Left lung (tissue), 4 donors: ENCODE measurements at regions not wholly inside any gene's neighbourhood (a gene's known extent, or its start where the extent isn't known, plus 50 kb on each side); places are given as distances from the start of the nearest gene placed in this dataset.
A peak's percentile ranks its signal among the peaks of the same experiment; 100 is the strongest.

Experiments used
- ATAC-seq: fragments of 200-7000 bp; cut with Tn5 transposase; one replicate; pipeline ENCODE4 v1.9.1; 2020; ENCODE audit warnings: moderate library complexity
- DNase-seq, 4 donors: peaks; one replicate each; pipeline ENCODE4 v3.0.0-alpha.2; 2013 to 2020
- H3K27ac ChIP-seq, 2 donors: fragments of 200-600 bp; sonication (generic) in 1 of 2; one replicate each; pipeline versions ENCODE4 v1.5.0 to v1.8.0; 2020 to 2021
- H3K27me3 ChIP-seq, 2 donors: fragments of 200-600 bp; sonication (generic) in 1 of 2; one replicate each; pipeline versions ENCODE4 v1.5.0 to v1.8.0; 2020 to 2021
- H3K36me3 ChIP-seq, 2 donors: fragments of 200-600 bp; sonication (generic) in 1 of 2; one replicate each; pipeline versions ENCODE4 v1.5.0 to v1.8.0; 2020 to 2021
- H3K4me1 ChIP-seq, 2 donors: fragments of 200-600 bp; one replicate each; pipeline ENCODE4 v1.8.0; 2021
- H3K4me3 ChIP-seq, 2 donors: fragments of 200-600 bp; sonication (generic) in 1 of 2; one replicate each; pipeline versions ENCODE4 v1.5.0 to v1.8.0; 2020 to 2021; ENCODE audit warnings: mild to moderate bottlenecking in 1 of 2
- H3K9me3 ChIP-seq, 2 donors: fragments of 200-600 bp; sonication (generic) in 1 of 2; one replicate each; pipeline versions ENCODE4 v1.5.0 to v1.8.0; 2020 to 2021
- CTCF ChIP-seq, 2 donors: fragments of 200-600 bp; sonication (generic) in 1 of 2; IDR thresholded peaks; one replicate each; pipeline versions ENCODE4 v1.5.0 to v1.8.0; 2021; ENCODE audit warnings: antibody characterized with exemption in 2 of 2
- intact Hi-C, 2 donors: fragments of 100-400 bp; cut with DNase I; formaldehyde crosslinking; loops; one replicate each; pipeline versions ENCODE4 v1.11.2 to v1.14.2; 2022
- donor health status: DM: no; HTN: yes; CAD: no.
- donor health status: DM: no; HTN: no; CAD: no.

GRCh38 chr4:43757147-43757546, 691.5 kb downstream of the KCTD8 start:
- no peak overlapping the region for H3K4me3 ChIP-seq
- ATAC-seq (peak; percentile 47), DNase-seq (no peak)
- no peaks in the 10 kb centered on the region for H3K27me3 ChIP-seq
- no peaks in the 10 kb centered on the region for H3K4me1 ChIP-seq
- intact Hi-C loops, result no loop called here
- H3K27ac ChIP-seq, result no peak overlapping the region
- TF ChIP-seq CTCF (IDR thresholded peaks at IDR 0.05), result no peak
- H3K9me3 ChIP-seq, result no peaks in the 10 kb centered on the region
- no peaks in the 10 kb centered on the region for H3K36me3 ChIP-seq

- H3K4me1 ChIP-seq, result no peaks in the 10 kb centered on the region
- ATAC-seq, result no peak
- DNase-seq, result no peak
- intact Hi-C loops, result no loop called here
- no peak for TF ChIP-seq CTCF (IDR thresholded peaks at IDR 0.05)
- H3K4me3 ChIP-seq, result no peak overlapping the region
- no peaks in the 10 kb centered on the region for H3K27me3 ChIP-seq
- no peak overlapping the region for H3K27ac ChIP-seq
- no peaks in the 10 kb centered on the region for H3K36me3 ChIP-seq
- no peaks in the 10 kb centered on the region for H3K9me3 ChIP-seq
These were observed 689.8 kb downstream of the KCTD8 start for GRCh38 chr4:43758836-43759235.

GRCh38 chr4:43763029-43763610, 685.5 kb downstream of the KCTD8 start:
- intact Hi-C loops, result no loop called here
- no peak for TF ChIP-seq CTCF (IDR thresholded peaks at IDR 0.05)

GRCh38 chr4:43765514-43765913, 683.1 kb downstream of the KCTD8 start:
- Histone ChIP-seq H3K27ac (no peak overlapping the region), H3K4me1 (no peaks in the 10 kb centered on the region), H3K27me3 (no peaks in the 10 kb centered on the region), H3K9me3 (no peaks in the 10 kb centered on the region), H3K36me3 (no peaks in the 10 kb centered on the region), H3K4me3 (no peak overlapping the region)
- DNase-seq (no peak), ATAC-seq (no peak)
- intact Hi-C loops, result no loop called here
- TF ChIP-seq CTCF (IDR thresholded peaks at IDR 0.05), result no peak

More at GRCh38 chr4:43763029-43763610, 685.5 kb downstream of the KCTD8 start:
- Histone ChIP-seq H3K27ac (no peak overlapping the region), H3K36me3 (no peaks in the 10 kb centered on the region), H3K27me3 (no peaks in the 10 kb centered on the region), H3K9me3 (no peaks in the 10 kb centered on the region), H3K4me3 (no peak overlapping the region), H3K4me1 (no peaks in the 10 kb centered on the region)
- DNase-seq (no peak), ATAC-seq (no peak)

- H3K36me3 ChIP-seq, result no peaks in the 10 kb centered on the region
- no peak for TF ChIP-seq CTCF (IDR thresholded peaks at IDR 0.05)
- ATAC-seq, result no peak
- H3K4me3 ChIP-seq, result no peak overlapping the region
- no peaks in the 10 kb centered on the region for H3K9me3 ChIP-seq
- H3K4me1 ChIP-seq, result no peaks in the 10 kb centered on the region
- no peak overlapping the region for H3K27ac ChIP-seq
- intact Hi-C loops, result no loop called here
- H3K27me3 ChIP-seq, result no peaks in the 10 kb centered on the region
- no peak for DNase-seq
These were observed 682.0 kb downstream of the KCTD8 start for GRCh38 chr4:43766648-43767047.
